ENCODE measurements at regions not wholly inside any gene's neighbourhood (a gene's known extent, or its start where the extent isn't known, plus 50 kb on each side); places are given as distances from the start of the nearest gene placed in this dataset.
A peak's percentile ranks its signal among the peaks of the same experiment; 100 is the strongest.

DNA sequence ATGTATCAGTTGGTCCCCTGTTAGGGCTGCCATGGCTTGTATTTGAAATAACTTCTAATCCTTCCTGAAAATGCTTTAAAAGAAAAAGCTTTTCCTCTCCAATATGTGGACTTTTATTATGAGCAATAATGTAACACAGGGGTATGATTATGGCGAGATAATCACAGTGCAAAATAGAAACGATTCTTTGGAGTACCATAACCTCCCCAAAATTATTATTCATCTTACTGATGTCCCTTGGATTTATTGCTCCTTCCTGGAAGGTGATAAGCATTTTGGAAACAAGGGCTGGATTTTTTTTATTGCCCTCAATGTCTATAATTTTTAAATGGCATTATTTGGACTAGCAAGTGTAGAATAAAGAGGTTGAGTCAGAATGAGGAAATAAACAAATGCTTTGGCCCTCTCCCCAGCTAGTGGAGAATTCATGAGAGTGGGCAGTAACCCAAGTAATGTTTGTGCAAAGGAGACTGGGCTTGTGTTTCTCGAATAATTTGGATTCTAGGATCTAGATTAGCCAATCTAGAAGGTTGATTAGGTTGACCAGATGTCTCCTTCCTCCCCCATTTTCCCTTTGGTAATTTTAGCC is 403.9 kb upstream of the CELF2 start:
- peak in 1 of 2 donors; percentile 39 for DNase-seq (ENCODE audit: low read depth in 2 of 2)
- TF ChIP-seq CTCF (IDR thresholded peaks at IDR 0.05; ENCODE audit: low read depth, low read length): no peak
- no peak overlapping the region for H3K4me3 ChIP-seq (replicated peaks in 1 of 2; ENCODE audit: low read depth in 2 of 2, low read length in 2 of 2)

GRCh38 chr10:10617686-10618085 is 400.0 kb upstream of the CELF2 start:
- no peak for DNase-seq (ENCODE audit: low read depth in 2 of 2)
- H3K4me3 ChIP-seq (replicated peaks in 1 of 2; ENCODE audit: low read depth in 2 of 2, low read length in 2 of 2): no peak overlapping the region
- no peak for TF ChIP-seq CTCF (IDR thresholded peaks at IDR 0.05; ENCODE audit: low read depth, low read length)

GRCh38 chr10:10618139-10618538 is 399.5 kb upstream of the CELF2 start:
- H3K4me3 ChIP-seq (replicated peaks in 1 of 2; ENCODE audit: low read depth in 2 of 2, low read length in 2 of 2): no peak overlapping the region
- no peak for TF ChIP-seq CTCF (IDR thresholded peaks at IDR 0.05; ENCODE audit: low read depth, low read length)
- no peak for DNase-seq (ENCODE audit: low read depth in 2 of 2)

- no peak overlapping the region for H3K4me3 ChIP-seq (replicated peaks in 1 of 2; ENCODE audit: low read depth in 2 of 2, low read length in 2 of 2)
- no peak for TF ChIP-seq CTCF (IDR thresholded peaks at IDR 0.05; ENCODE audit: low read depth, low read length)
- peak; percentile 41 to 43 for DNase-seq (ENCODE audit: low read depth in 2 of 2)
Measured at GRCh38 chr10:10623958-10624566, 393.6 kb upstream of the CELF2 start.

DNA sequence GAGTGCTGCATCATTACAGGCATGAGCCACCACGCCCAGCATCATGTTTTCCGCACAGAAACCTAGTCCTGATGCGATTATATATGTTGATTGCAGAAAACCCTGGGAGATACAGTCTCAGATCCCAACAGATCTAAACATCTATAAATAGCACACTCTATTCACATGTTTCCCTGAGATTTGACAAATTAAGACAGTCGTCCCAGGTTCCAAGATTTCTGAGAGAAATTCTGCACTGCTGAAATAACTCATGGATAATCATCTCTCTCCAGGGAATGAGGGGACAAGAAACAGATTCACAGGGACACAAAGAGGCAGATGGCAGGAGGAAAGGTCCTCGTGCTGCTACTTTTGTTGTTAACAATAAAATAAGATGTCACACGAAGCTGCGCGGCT is 393.1 kb upstream of the CELF2 start:
- no peak for TF ChIP-seq CTCF (IDR thresholded peaks at IDR 0.05; ENCODE audit: low read depth, low read length)
- H3K4me3 ChIP-seq (replicated peaks in 1 of 2; ENCODE audit: low read depth in 2 of 2, low read length in 2 of 2): no peak overlapping the region
- no peak for DNase-seq (ENCODE audit: low read depth in 2 of 2)

GRCh38 chr10:10625491-10625890 is 392.2 kb upstream of the CELF2 start:
- no peak for DNase-seq (ENCODE audit: low read depth in 2 of 2)
- no peak overlapping the region for H3K4me3 ChIP-seq (replicated peaks in 1 of 2; ENCODE audit: low read depth in 2 of 2, low read length in 2 of 2)
- no peak for TF ChIP-seq CTCF (IDR thresholded peaks at IDR 0.05; ENCODE audit: low read depth, low read length)

GRCh38 chr10:10626734-10627133 is 390.9 kb upstream of the CELF2 start:
- no peak overlapping the region for H3K4me3 ChIP-seq (replicated peaks in 1 of 2; ENCODE audit: low read depth in 2 of 2, low read length in 2 of 2)
- TF ChIP-seq CTCF (IDR thresholded peaks at IDR 0.05; ENCODE audit: low read depth, low read length): no peak
- DNase-seq (ENCODE audit: low read depth in 2 of 2): no peak
